Mammary epithelial cell (primary cell): ENCODE measurements at regions not wholly inside any gene's neighbourhood (a gene's known extent, or its start where the extent isn't known, plus 50 kb on each side); places are given as distances from the start of the nearest gene placed in this dataset.

Experiments used
- EZH2 ChIP-seq: IDR thresholded peaks from 2 replicates; pipeline ENCODE4 v1.6.1; 2012; ENCODE audit warnings: low read length, inconsistent platforms, borderline replicate concordance
- TF ChIP-seq, protein P1 (sequence below), 2 donors: IDR thresholded peaks in 1 of 2; conservative IDR thresholded peaks in 1 of 2; 2 replicates each; pipeline ENCODE4 v1.5.1; 2011 to 2012; ENCODE audit warnings: inconsistent platforms in 2 of 2, low read length in 2 of 2, mild to moderate bottlenecking in 2 of 2, control low read depth in 1 of 2, low read depth in 1 of 2; ENCODE audit not compliant: insufficient read depth in 1 of 2; ENCODE audit errors: extremely low read depth in 1 of 2

DNA sequence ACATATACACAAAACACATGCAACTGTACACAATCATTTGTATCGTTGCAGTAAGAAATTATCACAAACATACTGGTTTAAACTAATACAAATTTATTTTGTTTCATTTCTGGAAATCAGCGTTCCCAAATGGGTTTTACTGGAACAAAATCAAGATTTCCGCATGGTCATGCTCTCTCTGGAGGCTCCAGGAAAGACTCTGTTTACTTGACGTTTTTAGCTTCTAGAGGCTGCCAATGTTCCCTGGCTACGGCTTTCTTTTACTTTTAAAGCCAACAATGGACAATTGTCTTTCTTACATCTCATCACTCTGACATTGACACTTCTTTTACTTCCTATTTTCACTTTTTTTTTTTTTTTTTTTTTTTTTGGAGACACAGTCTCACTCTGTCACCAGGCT, 793.1 kb downstream of the CDH9 start:
- TF ChIP-seq EZH2, result no peak
- TF ChIP-seq, protein P1, sequence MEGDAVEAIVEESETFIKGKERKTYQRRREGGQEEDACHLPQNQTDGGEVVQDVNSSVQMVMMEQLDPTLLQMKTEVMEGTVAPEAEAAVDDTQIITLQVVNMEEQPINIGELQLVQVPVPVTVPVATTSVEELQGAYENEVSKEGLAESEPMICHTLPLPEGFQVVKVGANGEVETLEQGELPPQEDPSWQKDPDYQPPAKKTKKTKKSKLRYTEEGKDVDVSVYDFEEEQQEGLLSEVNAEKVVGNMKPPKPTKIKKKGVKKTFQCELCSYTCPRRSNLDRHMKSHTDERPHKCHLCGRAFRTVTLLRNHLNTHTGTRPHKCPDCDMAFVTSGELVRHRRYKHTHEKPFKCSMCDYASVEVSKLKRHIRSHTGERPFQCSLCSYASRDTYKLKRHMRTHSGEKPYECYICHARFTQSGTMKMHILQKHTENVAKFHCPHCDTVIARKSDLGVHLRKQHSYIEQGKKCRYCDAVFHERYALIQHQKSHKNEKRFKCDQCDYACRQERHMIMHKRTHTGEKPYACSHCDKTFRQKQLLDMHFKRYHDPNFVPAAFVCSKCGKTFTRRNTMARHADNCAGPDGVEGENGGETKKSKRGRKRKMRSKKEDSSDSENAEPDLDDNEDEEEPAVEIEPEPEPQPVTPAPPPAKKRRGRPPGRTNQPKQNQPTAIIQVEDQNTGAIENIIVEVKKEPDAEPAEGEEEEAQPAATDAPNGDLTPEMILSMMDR (conservative IDR thresholded peaks at IDR 0.05 in 1 of 2, IDR thresholded peaks at IDR 0.05 in 1 of 2; ENCODE audit: extremely low read depth in 1 of 2, insufficient read depth in 1 of 2, low read depth in 1 of 2, low read length in 2 of 2), result no peak
